MM.1S (cell line): ENCODE measurements at regions not wholly inside any gene's neighbourhood (a gene's known extent, or its start where the extent isn't known, plus 50 kb on each side); places are given as distances from the start of the nearest gene placed in this dataset.

Experiments used
- CTCF ChIP-seq: fragments of 300-600 bp; sonication (generic); IDR thresholded peaks from 2 replicates; pipeline ENCODE4 v1.5.1; 2016; ENCODE audit warnings: antibody characterized with exemption, low read length, mixed read lengths
- EZH2 ChIP-seq: fragments of 300-600 bp; sonication (generic); optimal IDR thresholded peaks from 2 replicates; pipeline ENCODE3; 2017; ENCODE audit warnings: low read depth, mild to moderate bottlenecking, antibody characterized with exemption, low read length, mixed read lengths
- EZH2phosphoT487 ChIP-seq: fragments of 300-600 bp; sonication (generic); IDR thresholded peaks from 2 replicates; pipeline ENCODE4 v1.6.1; 2018; ENCODE audit warnings: antibody characterized with exemption, low read length

DNA sequence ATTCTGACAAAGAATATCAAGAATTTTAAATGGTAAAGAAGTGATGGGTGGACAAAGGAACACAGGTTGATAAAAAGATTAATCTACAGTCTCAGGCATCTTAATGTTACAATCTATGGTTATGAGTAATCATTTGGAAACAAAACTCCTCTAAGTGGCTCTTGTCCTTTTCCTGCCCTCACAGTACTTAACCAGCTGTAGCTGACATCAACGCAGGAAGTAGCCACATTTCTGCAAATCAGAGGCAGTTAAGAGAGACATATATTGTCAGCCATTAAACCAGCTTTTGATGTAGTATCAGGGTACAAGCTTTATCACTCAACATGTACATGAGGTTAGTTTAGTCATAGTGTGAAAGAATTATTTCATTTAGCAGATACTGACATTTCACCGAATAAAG is 244.6 kb downstream of the NR4A2 start:
- TF ChIP-seq EZH2 (no peak), EZH2phosphoT487 (no peak), CTCF (no peak)
